GM10266 (cell line): ENCODE measurements at regions not wholly inside any gene's neighbourhood (a gene's known extent, or its start where the extent isn't known, plus 50 kb on each side); places are given as distances from the start of the nearest gene placed in this dataset.
"Not testable (repeated sequence)": the region's sequence is repeated elsewhere in the genome, so short reads cannot be mapped to it uniquely, and the experiment has no call there.

Experiments used
- DNase-seq: peaks from one replicate; pipeline ENCODE4 v3.0.0; 2012; ENCODE audit errors: extremely low spot score
- TF ChIP-seq, protein P1 (sequence below): IDR thresholded peaks from 2 replicates; pipeline ENCODE4 v1.5.1; 2012; ENCODE audit warnings: mild to moderate bottlenecking, low read depth; ENCODE audit not compliant: control insufficient read depth, insufficient read depth; ENCODE audit errors: missing control alignments

DNA sequence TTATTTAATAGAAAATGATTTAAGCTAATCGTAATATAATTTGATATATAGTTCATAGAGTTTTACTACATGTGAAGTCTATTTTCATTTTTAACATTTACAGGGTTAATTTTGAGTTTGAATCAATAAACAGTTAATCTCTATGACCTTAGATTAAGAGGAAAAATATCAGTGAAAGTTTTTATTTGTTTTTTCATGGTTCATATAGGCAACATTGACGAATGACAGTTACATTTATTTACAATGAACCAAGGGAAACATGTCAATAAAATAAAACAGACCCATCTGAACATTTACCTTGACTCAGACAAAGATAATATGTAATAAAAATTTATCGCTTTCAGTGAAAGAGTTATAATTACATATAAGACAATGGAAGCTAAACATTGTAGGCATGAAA is 346.6 kb upstream of the SLITRK5 start:
- TF ChIP-seq, protein P1, sequence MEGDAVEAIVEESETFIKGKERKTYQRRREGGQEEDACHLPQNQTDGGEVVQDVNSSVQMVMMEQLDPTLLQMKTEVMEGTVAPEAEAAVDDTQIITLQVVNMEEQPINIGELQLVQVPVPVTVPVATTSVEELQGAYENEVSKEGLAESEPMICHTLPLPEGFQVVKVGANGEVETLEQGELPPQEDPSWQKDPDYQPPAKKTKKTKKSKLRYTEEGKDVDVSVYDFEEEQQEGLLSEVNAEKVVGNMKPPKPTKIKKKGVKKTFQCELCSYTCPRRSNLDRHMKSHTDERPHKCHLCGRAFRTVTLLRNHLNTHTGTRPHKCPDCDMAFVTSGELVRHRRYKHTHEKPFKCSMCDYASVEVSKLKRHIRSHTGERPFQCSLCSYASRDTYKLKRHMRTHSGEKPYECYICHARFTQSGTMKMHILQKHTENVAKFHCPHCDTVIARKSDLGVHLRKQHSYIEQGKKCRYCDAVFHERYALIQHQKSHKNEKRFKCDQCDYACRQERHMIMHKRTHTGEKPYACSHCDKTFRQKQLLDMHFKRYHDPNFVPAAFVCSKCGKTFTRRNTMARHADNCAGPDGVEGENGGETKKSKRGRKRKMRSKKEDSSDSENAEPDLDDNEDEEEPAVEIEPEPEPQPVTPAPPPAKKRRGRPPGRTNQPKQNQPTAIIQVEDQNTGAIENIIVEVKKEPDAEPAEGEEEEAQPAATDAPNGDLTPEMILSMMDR, result no peak
- DNase-seq, result no peak

GRCh38 chr13:87331178-87331577 is 340.0 kb upstream of the SLITRK5 start:
- TF ChIP-seq, protein P1, result no peak

DNA sequence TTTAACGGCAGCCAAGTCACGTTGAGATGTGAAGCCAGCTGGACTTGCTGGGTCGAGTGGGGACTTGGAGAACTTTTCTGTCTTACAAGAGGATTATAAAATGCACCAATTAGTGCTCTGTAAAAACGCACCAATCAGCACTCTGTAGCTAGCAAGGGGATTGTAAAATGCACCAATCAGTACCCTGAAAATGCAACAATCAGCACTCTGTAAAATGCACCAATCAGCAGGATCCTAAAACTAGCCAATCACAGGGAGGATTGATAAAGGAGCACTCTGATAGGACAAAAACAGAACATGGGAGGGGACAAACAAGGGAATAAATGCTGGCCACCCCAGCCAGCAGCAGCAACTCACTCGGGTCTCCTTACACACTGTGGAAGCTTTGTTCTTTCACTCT is 337.6 kb upstream of the SLITRK5 start:
- TF ChIP-seq, protein P1, result no peak
- DNase-seq, result no peak

More at GRCh38 chr13:87331178-87331577, 340.0 kb upstream of the SLITRK5 start:
- no peak for DNase-seq

DNA sequence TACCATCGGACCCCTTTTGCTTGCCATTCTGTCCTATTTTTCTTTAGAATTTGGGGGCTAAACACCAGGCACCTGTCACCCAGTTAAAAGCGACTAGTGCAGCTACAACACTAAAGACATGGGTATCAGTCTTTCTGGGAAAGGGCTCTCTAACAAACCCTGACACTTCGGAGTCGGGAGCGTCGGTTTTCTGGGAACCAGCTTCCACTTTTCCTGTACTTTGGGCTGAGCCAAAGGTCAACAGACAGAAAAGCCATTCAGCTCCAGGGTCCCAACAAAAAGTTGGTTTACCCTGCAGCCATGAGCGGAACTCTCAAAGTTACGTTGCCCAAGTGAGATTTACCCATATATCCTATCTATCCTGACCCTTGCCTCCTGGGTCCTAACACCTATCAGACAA is 337.0 kb upstream of the SLITRK5 start:
- TF ChIP-seq, protein P1, result no peak
- no peak for DNase-seq

GRCh38 chr13:87336346-87336889 is 334.8 kb upstream of the SLITRK5 start:
- DNase-seq, result not testable (repeated sequence)

DNA sequence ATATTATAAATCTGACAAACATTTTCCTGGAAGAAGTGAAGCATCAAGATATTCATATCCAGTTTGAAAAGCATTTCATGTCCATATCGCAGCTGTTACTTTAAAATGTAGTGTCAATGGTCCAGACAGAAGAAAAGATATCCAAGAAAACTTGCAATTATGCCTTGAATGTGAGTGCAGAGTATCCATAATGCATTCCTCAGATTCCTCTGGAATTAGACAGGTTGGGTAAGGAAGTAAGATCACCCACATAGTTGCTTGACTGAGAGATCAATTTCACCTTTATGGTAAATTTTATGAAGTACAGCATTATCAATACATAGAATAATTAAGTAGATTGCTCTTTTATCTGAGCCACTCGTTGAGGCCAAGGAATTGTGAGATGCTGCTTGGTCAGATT is 327.0 kb upstream of the SLITRK5 start:
- DNase-seq, result no peak
- TF ChIP-seq, protein P1, result no peak

DNA sequence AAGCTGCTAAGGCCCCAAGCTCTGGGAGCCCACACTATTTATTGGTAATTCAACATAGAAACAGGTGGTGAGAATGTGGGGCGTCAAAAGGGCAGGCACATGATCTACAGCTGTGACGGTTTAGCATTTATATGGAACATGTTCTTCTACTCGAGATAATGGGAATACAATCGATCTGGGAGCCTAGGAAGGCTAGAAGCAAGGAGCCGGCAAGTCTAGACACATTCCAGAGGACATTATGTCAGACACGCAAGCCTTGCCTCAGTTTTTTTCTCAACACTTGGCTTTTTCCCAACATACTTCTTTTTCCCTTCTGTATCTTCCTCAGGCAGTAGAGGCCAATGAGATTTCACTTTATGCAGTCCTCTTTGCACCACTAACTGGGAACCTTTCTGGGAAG is 315.7 kb upstream of the SLITRK5 start:
- no peak for DNase-seq
- TF ChIP-seq, protein P1, result no peak

DNA sequence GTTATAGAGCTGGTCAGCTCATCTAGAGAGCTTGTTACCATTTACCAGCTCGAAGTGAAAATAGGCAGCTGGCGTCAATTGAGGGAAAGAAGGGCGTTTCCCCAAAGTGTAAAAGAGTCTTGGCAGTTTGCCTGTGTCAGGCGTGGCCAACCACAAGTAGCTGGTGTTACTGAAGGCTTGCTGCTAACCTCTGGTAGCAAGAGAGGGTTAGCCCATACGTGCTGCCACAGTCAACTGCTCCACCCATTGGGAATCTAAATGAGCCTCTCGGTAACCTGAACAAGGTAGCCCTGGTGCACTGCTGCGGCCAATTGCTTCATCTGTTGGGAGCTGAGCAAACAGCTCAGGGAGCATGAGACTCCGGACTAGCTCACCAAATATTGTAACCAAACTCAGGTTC is 314.9 kb upstream of the SLITRK5 start:
- TF ChIP-seq, protein P1, result no peak
- DNase-seq, result no peak
